ENCODE measurements at regions not wholly inside any gene's neighbourhood (a gene's known extent, or its start where the extent isn't known, plus 50 kb on each side); places are given as distances from the start of the nearest gene placed in this dataset.

DNA sequence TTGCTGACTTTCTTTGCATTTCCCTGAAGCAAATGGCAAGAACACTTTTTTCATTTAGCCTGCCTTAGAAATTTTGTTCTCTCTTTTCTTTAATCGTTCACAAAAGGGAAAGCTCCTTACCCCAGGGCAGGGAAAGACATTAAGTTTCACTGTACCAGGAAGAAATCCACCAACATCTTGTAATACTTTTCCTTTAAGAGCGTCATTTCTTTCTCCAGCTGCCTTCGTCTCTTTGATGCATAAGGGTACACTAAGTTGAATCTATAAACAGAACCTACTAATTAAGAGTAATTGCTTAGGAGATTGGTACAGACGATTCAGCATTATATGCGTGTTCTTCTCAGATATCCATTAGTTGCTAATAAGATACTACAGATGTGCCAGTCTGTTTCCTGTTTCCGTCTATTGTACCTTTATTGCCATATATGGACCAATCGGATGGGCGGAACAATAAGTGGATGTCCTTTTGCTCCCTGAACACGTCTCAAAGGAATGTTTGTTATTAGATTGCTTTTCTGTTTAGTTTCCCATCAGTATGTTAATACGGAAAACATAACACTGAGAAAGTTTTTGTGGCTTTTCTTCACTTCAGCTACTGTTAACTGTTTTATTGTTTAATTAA lies 276.7 kb upstream of the RARB start:
- Histone ChIP-seq H3K36me3 (ENCODE audit: insufficient read depth, low read length) (no peaks in the 10 kb centered on the region), H3K9me3 (replicated peaks; ENCODE audit: low read length) (no peaks in the 10 kb centered on the region), H3K4me1 (ENCODE audit: control insufficient read depth, insufficient read depth, low read length) (peaks cover 5% of the 10 kb centered on the region), H3K4me3 (ENCODE audit: low read length) (no peak overlapping the region), H3K4me2 (ENCODE audit: low read length) (no peak overlapping the region), H3K27me3 (ENCODE audit: control insufficient read depth, insufficient read depth, low read length) (no peaks in the 10 kb centered on the region), H3K9ac (ENCODE audit: low read depth, low read length) (peak overlapping the region; percentile 31)

DNA sequence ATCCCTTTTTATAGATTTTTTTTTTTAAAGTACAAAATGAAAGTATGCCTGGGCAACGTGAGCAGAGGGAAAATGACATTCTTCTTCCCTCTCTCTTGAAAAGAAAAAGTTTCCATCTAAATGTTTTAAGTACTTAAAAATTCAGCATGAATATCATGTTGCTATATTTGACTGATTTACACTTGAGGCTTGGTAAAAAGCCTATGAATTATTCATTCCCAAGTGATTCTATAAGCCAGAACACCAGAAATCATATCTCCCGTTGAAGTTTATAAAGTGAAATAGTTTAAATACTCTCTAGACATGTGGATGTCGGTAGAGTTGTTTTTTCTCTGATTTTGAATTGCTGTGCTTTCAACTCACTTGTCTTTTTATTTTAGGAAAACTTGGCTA lies 276.2 kb upstream of the RARB start:
- H3K4me2 ChIP-seq (ENCODE audit: low read length), result peak overlapping the region; percentile 23
- H3K9ac ChIP-seq (ENCODE audit: low read depth, low read length), result peak overlapping the region; percentile 31
- H3K36me3 ChIP-seq (ENCODE audit: insufficient read depth, low read length), result no peaks in the 10 kb centered on the region
- H3K4me3 ChIP-seq (ENCODE audit: low read length), result no peak overlapping the region
- no peaks in the 10 kb centered on the region for H3K9me3 ChIP-seq (replicated peaks; ENCODE audit: low read length)
- peaks cover 7% of the 10 kb centered on the region for H3K4me1 ChIP-seq (ENCODE audit: control insufficient read depth, insufficient read depth, low read length)
- no peaks in the 10 kb centered on the region for H3K27me3 ChIP-seq (ENCODE audit: control insufficient read depth, insufficient read depth, low read length)

DNA sequence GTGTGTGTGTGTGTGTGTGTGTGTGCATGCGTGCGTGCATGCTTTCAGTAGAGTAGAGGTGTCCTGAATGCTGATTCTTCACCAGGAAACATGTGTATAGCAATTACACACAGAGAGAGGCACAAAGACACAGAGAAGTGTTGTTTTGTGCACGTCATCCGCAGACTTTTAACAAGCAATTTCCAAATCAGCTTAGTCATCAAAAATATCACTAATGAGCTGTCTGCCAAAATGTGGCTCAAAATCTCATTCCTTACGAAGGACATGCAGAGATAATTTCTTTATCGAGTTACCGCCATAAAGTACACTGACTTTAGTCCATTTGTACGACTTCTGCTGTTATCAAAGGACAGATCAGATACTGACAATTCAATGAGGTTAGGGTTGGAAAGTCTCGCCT lies 274.9 kb upstream of the RARB start:
- peaks cover 10% of the 10 kb centered on the region for H3K4me1 ChIP-seq (ENCODE audit: control insufficient read depth, insufficient read depth, low read length)
- H3K27me3 ChIP-seq (ENCODE audit: control insufficient read depth, insufficient read depth, low read length), result no peaks in the 10 kb centered on the region
- H3K36me3 ChIP-seq (ENCODE audit: insufficient read depth, low read length), result no peaks in the 10 kb centered on the region
- no peaks in the 10 kb centered on the region for H3K9me3 ChIP-seq (replicated peaks; ENCODE audit: low read length)
- H3K4me3 ChIP-seq (ENCODE audit: low read length), result no peak overlapping the region
- H3K4me2 ChIP-seq (ENCODE audit: low read length), result no peak overlapping the region
- H3K9ac ChIP-seq (ENCODE audit: low read depth, low read length), result no peak overlapping the region

DNA sequence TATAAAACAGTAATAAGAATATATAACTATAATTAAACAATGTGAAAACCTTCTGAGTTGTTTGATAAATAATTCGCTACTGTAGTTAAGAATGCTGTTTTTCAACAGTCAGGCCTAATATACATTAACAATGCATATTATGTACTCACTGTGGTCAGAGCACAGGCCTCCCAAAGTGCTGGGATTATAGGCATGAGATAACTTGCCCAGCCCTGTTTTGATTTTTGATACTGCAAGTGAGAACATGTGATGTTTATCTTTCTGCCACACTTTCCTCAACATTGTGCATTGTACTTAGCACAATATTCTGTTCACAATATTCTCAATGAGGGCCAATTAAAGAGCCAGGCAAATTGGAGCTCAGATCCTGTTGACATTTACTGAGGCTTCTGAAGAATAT lies 274.5 kb upstream of the RARB start:
- no peak overlapping the region for H3K4me3 ChIP-seq (ENCODE audit: low read length)

DNA sequence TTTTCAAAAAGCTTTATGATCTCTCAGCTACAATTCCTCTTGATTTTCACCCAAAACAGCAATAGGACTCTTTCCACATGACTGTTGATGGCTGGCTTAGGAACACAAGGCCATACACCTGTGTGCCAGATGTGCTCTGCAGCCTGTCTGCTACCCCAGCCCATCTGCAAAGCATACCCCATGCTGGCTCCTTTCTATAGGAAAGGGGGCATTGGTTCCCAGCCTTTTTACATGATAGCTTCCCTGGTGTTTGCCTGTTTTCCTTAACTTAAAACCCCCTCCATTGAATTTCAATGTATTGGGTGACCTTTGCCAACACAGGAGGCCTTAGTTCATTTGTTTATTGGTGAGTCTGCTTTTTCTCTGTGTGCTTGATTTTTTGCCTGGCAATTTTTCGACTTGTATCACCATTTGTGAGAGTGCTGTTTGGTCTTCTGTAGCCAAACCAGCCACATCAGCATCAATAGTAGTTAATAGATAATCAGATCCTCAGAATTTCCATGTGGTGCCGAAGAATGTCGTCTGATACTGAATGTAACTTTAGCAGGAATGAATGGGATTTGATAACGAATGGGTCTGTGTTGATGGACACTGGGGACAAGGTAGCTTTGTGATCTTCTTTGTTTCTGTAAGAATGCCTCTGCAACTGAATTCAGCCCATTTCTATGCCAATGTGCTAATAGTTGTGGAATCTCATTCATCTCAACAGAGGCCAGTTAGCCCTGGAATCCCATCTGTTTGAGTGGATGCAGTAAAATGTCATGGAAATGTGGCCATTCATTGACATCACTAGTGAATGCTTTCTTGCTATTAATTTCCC lies 272.2 kb upstream of the RARB start:
- Histone ChIP-seq H3K4me1 (ENCODE audit: control insufficient read depth, insufficient read depth, low read length) (peaks cover 10% of the 10 kb centered on the region), H3K36me3 (ENCODE audit: insufficient read depth, low read length) (no peaks in the 10 kb centered on the region), H3K27me3 (ENCODE audit: control insufficient read depth, insufficient read depth, low read length) (no peaks in the 10 kb centered on the region), H3K9me3 (replicated peaks; ENCODE audit: low read length) (no peaks in the 10 kb centered on the region), H3K4me2 (ENCODE audit: low read length) (no peak overlapping the region), H3K4me3 (ENCODE audit: low read length) (no peak overlapping the region), H3K9ac (ENCODE audit: low read depth, low read length) (peak overlapping the region; percentile 1)

More for the DNA sequence above, 274.5 kb upstream of the RARB start:
- H3K4me1 ChIP-seq (ENCODE audit: control insufficient read depth, insufficient read depth, low read length), result peaks cover 10% of the 10 kb centered on the region
- H3K36me3 ChIP-seq (ENCODE audit: insufficient read depth, low read length), result no peaks in the 10 kb centered on the region
- no peaks in the 10 kb centered on the region for H3K27me3 ChIP-seq (ENCODE audit: control insufficient read depth, insufficient read depth, low read length)
- no peak overlapping the region for H3K9ac ChIP-seq (ENCODE audit: low read depth, low read length)
- no peak overlapping the region for H3K4me2 ChIP-seq (ENCODE audit: low read length)
- H3K9me3 ChIP-seq (replicated peaks; ENCODE audit: low read length), result no peaks in the 10 kb centered on the region

DNA sequence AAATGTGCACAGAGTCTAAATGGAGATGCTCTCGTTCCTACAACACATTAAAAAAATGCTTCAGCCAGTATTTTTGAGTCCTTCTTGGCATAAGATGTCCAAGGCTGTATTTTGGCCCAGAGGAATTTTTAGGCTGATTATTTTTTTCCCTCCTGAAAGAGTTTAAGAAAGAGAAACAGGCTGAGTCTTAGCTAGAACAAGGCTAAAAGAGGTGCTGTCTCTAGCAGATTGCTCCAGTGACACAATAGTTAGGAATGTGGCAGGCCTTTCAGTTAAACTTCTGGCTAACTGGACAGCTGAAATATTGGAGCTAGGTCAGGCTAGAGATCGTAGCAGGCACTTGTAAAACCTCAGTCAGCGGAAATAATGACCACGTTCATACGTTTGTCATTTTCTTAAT lies 271.4 kb upstream of the RARB start:
- Histone ChIP-seq H3K4me3 (ENCODE audit: low read length) (no peak overlapping the region), H3K4me2 (ENCODE audit: low read length) (peak overlapping the region; percentile 6), H3K27me3 (ENCODE audit: control insufficient read depth, insufficient read depth, low read length) (no peaks in the 10 kb centered on the region), H3K9ac (ENCODE audit: low read depth, low read length) (peak overlapping the region; percentile 1), H3K4me1 (ENCODE audit: control insufficient read depth, insufficient read depth, low read length) (peaks cover 10% of the 10 kb centered on the region), H3K36me3 (ENCODE audit: insufficient read depth, low read length) (no peaks in the 10 kb centered on the region), H3K9me3 (replicated peaks; ENCODE audit: low read length) (no peaks in the 10 kb centered on the region)

DNA sequence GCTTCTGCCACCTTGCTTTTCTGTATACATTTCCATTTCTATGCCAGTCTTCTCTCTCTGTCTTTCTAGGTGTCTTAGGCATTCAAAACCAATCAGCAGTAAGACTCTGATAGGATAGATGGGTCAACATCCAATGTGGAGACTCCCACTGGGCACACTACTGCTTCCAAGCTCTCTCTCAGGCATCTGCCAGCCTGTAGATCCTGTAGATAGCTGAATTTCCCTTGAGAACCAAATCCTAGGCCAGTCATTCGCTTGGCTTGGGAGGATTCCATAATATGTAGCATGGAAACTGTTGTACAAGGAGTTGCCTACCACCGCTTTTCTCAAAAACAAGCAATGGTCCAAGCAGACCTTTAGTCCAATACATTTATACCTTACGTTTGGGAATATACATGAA lies 262.8 kb upstream of the RARB start:
- no peak overlapping the region for H3K4me3 ChIP-seq (ENCODE audit: low read length)
- H3K4me2 ChIP-seq (ENCODE audit: low read length), result no peak overlapping the region
- peaks cover 7% of the 10 kb centered on the region for H3K9me3 ChIP-seq (replicated peaks; ENCODE audit: low read length)
- H3K4me1 ChIP-seq (ENCODE audit: control insufficient read depth, insufficient read depth, low read length), result no peaks in the 10 kb centered on the region
- H3K27me3 ChIP-seq (ENCODE audit: control insufficient read depth, insufficient read depth, low read length), result no peaks in the 10 kb centered on the region
- no peak overlapping the region for H3K9ac ChIP-seq (ENCODE audit: low read depth, low read length)
- H3K36me3 ChIP-seq (ENCODE audit: insufficient read depth, low read length), result no peaks in the 10 kb centered on the region

DNA sequence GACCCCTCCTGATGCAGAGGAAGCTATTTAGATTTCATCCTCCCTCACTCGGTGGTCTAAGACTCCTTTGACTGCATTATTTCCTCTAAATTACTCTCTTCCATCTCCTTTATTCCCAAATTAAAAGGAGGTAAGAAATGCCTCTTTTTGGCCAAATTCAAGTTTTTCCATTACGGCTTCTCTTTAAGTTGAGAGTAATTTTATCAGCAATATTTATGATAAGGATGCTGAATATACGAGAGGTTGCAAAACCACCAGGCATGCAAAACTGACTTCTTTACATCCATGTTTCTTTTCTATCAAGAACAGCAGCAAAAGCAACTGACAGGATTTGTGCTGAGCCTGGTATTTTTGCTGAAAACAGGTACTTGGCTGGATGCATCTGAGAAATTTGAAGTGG lies 262.0 kb upstream of the RARB start:
- H3K9ac ChIP-seq (ENCODE audit: low read depth, low read length), result no peak overlapping the region
- H3K27me3 ChIP-seq (ENCODE audit: control insufficient read depth, insufficient read depth, low read length), result no peaks in the 10 kb centered on the region
- peaks cover 7% of the 10 kb centered on the region for H3K9me3 ChIP-seq (replicated peaks; ENCODE audit: low read length)
- H3K4me1 ChIP-seq (ENCODE audit: control insufficient read depth, insufficient read depth, low read length), result no peaks in the 10 kb centered on the region
- H3K4me2 ChIP-seq (ENCODE audit: low read length), result no peak overlapping the region
- H3K4me3 ChIP-seq (ENCODE audit: low read length), result no peak overlapping the region
- no peaks in the 10 kb centered on the region for H3K36me3 ChIP-seq (ENCODE audit: insufficient read depth, low read length)

DNA sequence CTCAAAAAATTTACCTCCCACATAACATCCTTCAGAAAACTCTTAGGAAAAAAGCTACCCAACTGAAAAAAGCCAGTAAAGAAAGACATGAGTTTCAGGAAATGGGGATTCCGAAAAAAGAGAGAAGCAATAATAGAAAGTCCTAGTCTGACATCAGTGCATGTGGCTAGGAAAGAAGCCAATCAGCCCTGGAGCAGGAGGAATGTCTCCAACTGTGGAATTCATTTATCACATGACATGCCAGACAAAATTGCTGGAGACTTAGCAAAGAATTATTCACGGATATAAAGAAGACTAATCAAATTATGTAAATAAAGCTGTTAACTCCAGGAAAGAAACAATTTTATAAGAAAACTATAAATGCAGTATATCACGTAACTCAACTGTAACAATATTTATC lies 258.9 kb upstream of the RARB start:
- Histone ChIP-seq H3K9me3 (replicated peaks; ENCODE audit: low read length) (peaks cover 7% of the 10 kb centered on the region), H3K9ac (ENCODE audit: low read depth, low read length) (no peak overlapping the region), H3K4me2 (ENCODE audit: low read length) (no peak overlapping the region), H3K36me3 (ENCODE audit: insufficient read depth, low read length) (no peaks in the 10 kb centered on the region), H3K4me3 (ENCODE audit: low read length) (no peak overlapping the region), H3K27me3 (ENCODE audit: control insufficient read depth, insufficient read depth, low read length) (no peaks in the 10 kb centered on the region), H3K4me1 (ENCODE audit: control insufficient read depth, insufficient read depth, low read length) (no peaks in the 10 kb centered on the region)

DNA sequence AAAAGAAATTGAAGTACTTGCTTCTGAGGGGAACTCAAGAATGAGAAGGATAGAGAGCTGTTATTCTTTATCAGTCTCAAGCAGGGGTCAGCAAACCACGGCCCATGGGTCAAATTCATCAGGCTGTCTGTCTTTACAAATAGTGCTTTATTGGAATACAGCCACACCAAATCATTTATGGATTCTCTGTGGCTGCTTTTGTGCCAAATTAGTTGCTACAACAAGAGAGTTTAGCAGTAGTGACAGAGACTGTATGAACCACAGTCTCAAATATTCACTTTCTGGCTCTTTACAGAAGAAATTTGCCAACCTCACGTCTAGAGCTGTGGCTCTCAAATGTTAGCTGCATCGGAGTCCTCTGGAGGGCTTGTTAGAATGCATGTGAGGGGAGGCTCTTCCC lies 258.0 kb upstream of the RARB start:
- Histone ChIP-seq H3K4me3 (ENCODE audit: low read length) (no peak overlapping the region), H3K4me1 (ENCODE audit: control insufficient read depth, insufficient read depth, low read length) (no peaks in the 10 kb centered on the region), H3K27me3 (ENCODE audit: control insufficient read depth, insufficient read depth, low read length) (no peaks in the 10 kb centered on the region), H3K9ac (ENCODE audit: low read depth, low read length) (no peak overlapping the region), H3K4me2 (ENCODE audit: low read length) (no peak overlapping the region), H3K36me3 (ENCODE audit: insufficient read depth, low read length) (no peaks in the 10 kb centered on the region), H3K9me3 (replicated peaks; ENCODE audit: low read length) (peaks cover 7% of the 10 kb centered on the region)

DNA sequence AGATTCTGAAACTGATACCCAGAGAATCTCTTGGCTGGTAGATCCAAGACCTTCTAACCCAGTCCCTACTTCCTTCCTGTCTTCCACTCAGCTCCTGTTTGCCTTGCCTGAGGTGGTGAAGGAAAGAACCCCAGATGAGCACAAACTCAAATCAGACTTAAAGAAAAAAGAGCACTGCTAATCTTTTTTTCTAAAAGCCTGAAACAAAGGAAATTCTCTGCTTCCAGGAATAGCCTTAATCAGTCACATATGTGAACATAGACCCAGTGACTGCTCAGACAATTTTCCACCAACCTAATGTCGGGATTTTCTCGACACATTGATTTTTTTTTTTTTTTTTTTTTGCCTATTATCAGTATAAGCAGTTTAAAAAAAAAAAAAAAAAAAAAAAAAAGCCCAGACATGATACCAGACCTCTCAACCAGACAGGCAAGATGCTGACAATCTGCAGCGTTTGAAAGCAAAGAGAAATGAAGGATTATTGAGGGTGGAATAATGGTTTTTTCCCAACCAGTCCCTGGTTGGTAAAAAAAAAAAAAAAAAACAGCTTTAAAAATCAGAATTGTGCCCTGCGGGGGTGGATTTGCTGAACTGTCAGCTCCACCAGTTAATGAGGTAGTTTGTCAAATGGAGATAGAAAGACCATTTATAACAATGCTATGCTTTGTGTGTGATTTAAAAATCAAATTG lies 256.8 kb upstream of the RARB start:
- Histone ChIP-seq H3K36me3 (ENCODE audit: insufficient read depth, low read length) (no peaks in the 10 kb centered on the region), H3K27me3 (ENCODE audit: control insufficient read depth, insufficient read depth, low read length) (no peaks in the 10 kb centered on the region), H3K4me2 (ENCODE audit: low read length) (no peak overlapping the region), H3K9me3 (replicated peaks; ENCODE audit: low read length) (peaks cover 7% of the 10 kb centered on the region), H3K4me1 (ENCODE audit: control insufficient read depth, insufficient read depth, low read length) (no peaks in the 10 kb centered on the region), H3K4me3 (ENCODE audit: low read length) (no peak overlapping the region), H3K9ac (ENCODE audit: low read depth, low read length) (no peak overlapping the region)
